SK-N-SH (cell line): ENCODE measurements at regions not wholly inside any gene's neighbourhood (a gene's known extent, or its start where the extent isn't known, plus 50 kb on each side); places are given as distances from the start of the nearest gene placed in this dataset.

Source experiments
- CTCF ChIA-PET: fragments of 300-600, 350-600 bp; formaldehyde crosslinking; extraction: SDS; loops from one replicate; lab custom pipeline; 2021; lab: Yijun Ruan, JAX
- POLR2A ChIA-PET: fragments of 350-600 bp; sonication (Branson Sonifier 250); formaldehyde crosslinking; extraction: SDS; loops from one replicate; lab custom pipeline; 2020; ENCODE audit warnings: antibody characterized with exemption, inconsistent platforms; lab: Yijun Ruan, JAX
- DNase-seq: peaks from one replicate; pipeline ENCODE4 v3.0.0; 2012
- H2AFZ ChIP-seq: fragments of 200-600 bp; sonication (generic); 2 replicates; pipeline ENCODE4 v1.8.1; 2016; ENCODE audit warnings: antibody characterized with exemption, mild to moderate bottlenecking, low read depth
- H3F3A ChIP-seq: fragments of 200-600 bp; sonication (generic); replicated peaks from 2 replicates; pipeline ENCODE3; 2016; ENCODE audit warnings: antibody characterized with exemption, mild to moderate bottlenecking; ENCODE audit not compliant: insufficient read depth
- H3K27ac ChIP-seq, 2 experiments: fragments of 200-500 bp in 1 of 2; fragments of 200-600 bp in 1 of 2; sonication (Bioruptor generic) in 1 of 2; sonication (generic), shearing (Covaris generic) in 1 of 2; 2 replicates each; pipeline versions ENCODE4 v1.5.1 to v1.6.1; 2014 to 2016; ENCODE audit warnings: low read depth in 2 of 2, inconsistent platforms in 1 of 2, low read length in 1 of 2, mild to moderate bottlenecking in 1 of 2, mixed read lengths in 1 of 2
- H3K27me3 ChIP-seq: fragments of 200-600 bp; sonication (generic), shearing (Covaris generic); 2 replicates; pipeline ENCODE4 v1.6.1; 2016; ENCODE audit warnings: mixed run types; ENCODE audit not compliant: insufficient read depth
- H3K36me3 ChIP-seq, 2 experiments: fragments of 200-500 bp in 1 of 2; fragments of 200-600 bp in 1 of 2; sonication (Bioruptor generic) in 1 of 2; sonication (generic) in 1 of 2; replicated peaks in 1 of 2; 2 replicates each; pipeline versions ENCODE3 to v1.5.1; 2014 to 2016; ENCODE audit warnings: low read length in 1 of 2, mild to moderate bottlenecking in 1 of 2; ENCODE audit not compliant: insufficient read depth in 2 of 2, control insufficient read depth in 1 of 2
- H3K4me1 ChIP-seq, 2 experiments: fragments of 200-500 bp in 1 of 2; fragments of 200-600 bp in 1 of 2; sonication (Bioruptor generic) in 1 of 2; sonication (generic), shearing (Covaris generic) in 1 of 2; 2 replicates each; pipeline versions ENCODE4 v1.5.1 to v1.6.1; 2014 to 2016; ENCODE audit warnings: low read depth in 1 of 2, low read length in 1 of 2, mixed run types in 1 of 2; ENCODE audit not compliant: insufficient read depth in 2 of 2, control insufficient read depth in 1 of 2
- H3K4me2 ChIP-seq: fragments of 200-600 bp; sonication (generic), shearing (Covaris generic); 2 replicates; pipeline ENCODE4 v1.6.1; 2017; ENCODE audit warnings: mixed run types
- H3K4me3 ChIP-seq, 2 experiments: fragments of 200-500 bp in 1 of 2; fragments of 200-600 bp in 1 of 2; sonication (Bioruptor generic) in 1 of 2; sonication (generic), shearing (Covaris generic) in 1 of 2; 2 replicates each; pipeline versions ENCODE4 v1.5.1 to v1.8.1; 2014 to 2016; ENCODE audit warnings: low read depth in 2 of 2, inconsistent platforms in 1 of 2, low read length in 1 of 2, mild to moderate bottlenecking in 1 of 2, mixed read lengths in 1 of 2, moderate library complexity in 1 of 2
- H3K79me2 ChIP-seq: fragments of 200-600 bp; sonication (generic); 2 replicates; pipeline ENCODE4 v1.8.1; 2017; ENCODE audit warnings: mild to moderate bottlenecking; ENCODE audit not compliant: insufficient read depth
- H3K9ac ChIP-seq: fragments of 200-600 bp; sonication (generic); 2 replicates; pipeline ENCODE4 v1.6.1; 2017; ENCODE audit warnings: mixed run types
- H3K9me2 ChIP-seq: fragments of 200-600 bp; sonication (generic); 2 replicates; pipeline ENCODE4 v1.6.1; 2017; ENCODE audit warnings: mixed run types
- H3K9me3 ChIP-seq: fragments of 200-600 bp; sonication (generic); 2 replicates; pipeline ENCODE4 v1.6.1; 2017; ENCODE audit warnings: mixed run types, mild to moderate bottlenecking, moderate library complexity
- H4K20me1 ChIP-seq: fragments of 200-600 bp; sonication (generic); 2 replicates; pipeline ENCODE4 v1.6.1; 2017; ENCODE audit warnings: mild to moderate bottlenecking, mixed run types; ENCODE audit not compliant: insufficient read depth
- MXI1 ChIP-seq: IDR thresholded peaks from 2 replicates; pipeline ENCODE4 v1.6.1; 2012; ENCODE audit warnings: mild to moderate bottlenecking, low read depth, low read length, improper control_type of control experiment
- NRF1 ChIP-seq: IDR thresholded peaks from 2 replicates; pipeline ENCODE4 v1.6.1; 2012; ENCODE audit warnings: low read depth, mild to moderate bottlenecking, low read length
- RAD21 ChIP-seq: IDR thresholded peaks from 2 replicates; pipeline ENCODE4 v1.6.1; 2012; ENCODE audit warnings: mild to moderate bottlenecking, low read length
- SMC3 ChIP-seq: IDR thresholded peaks from 2 replicates; pipeline ENCODE4 v1.6.1; 2012; ENCODE audit warnings: low read depth, low read length, improper control_type of control experiment
- WGBS: methylation state at CpG from one replicate; pipeline ENCODE4 v1.1.6; 2017; ENCODE audit warnings: low lambda C conversion rate; 5-methylcytosine and 5-hydroxymethylcytosine counted together

GRCh38 chr11:106621484-106621883 is 396.8 kb downstream of the GUCY1A2 start:
- no peaks in the 10 kb centered on the region for H4K20me1 ChIP-seq
- H3K4me2 ChIP-seq = no peak overlapping the region
- no peaks in the 10 kb centered on the region for H3K36me3 ChIP-seq
- no peaks in the 10 kb centered on the region for H3K9me3 ChIP-seq
- H3K79me2 ChIP-seq = no peaks in the 10 kb centered on the region
- no peak overlapping the region for H3K9ac ChIP-seq
- CTCF ChIA-PET = no interaction called here
- H3F3A ChIP-seq = no peaks in the 10 kb centered on the region
- no peaks in the 10 kb centered on the region; a peak in 1 of 4 replicates for H3K4me1 ChIP-seq
- 70% methylated on average over 3 of the region's 3 CpGs for WGBS
- no peak for DNase-seq
- H3K27me3 ChIP-seq = no peaks in the 10 kb centered on the region
- no peak overlapping the region for H2AFZ ChIP-seq
- no peak overlapping the region for H3K4me3 ChIP-seq
- POLR2A ChIA-PET = no interaction called here
- no peaks in the 10 kb centered on the region for H3K9me2 ChIP-seq
- TF ChIP-seq MXI1 (no peak), SMC3 (no peak), NRF1 (no peak), RAD21 (no peak)
- no peak overlapping the region for H3K27ac ChIP-seq
